ENCODE measurements at regions not wholly inside any gene's neighbourhood (a gene's known extent, or its start where the extent isn't known, plus 50 kb on each side); places are given as distances from the start of the nearest gene placed in this dataset.

GRCh38 chr11:95565724-95566141 is 223.8 kb downstream of the FAM76B start:
- Histone ChIP-seq H3K4me3 (replicated peaks in 1 of 4; ENCODE audit: control extremely low read depth in 1 of 4, insufficient read depth in 1 of 4, low read depth in 3 of 4, low read length in 4 of 4) (no peak overlapping the region), H3K27ac (ENCODE audit: insufficient read depth, low read length) (no peak overlapping the region), H3K4me1 (ENCODE audit: control insufficient read depth, extremely low read depth, insufficient read depth, low read length) (no peaks in the 10 kb centered on the region), H3K9ac (ENCODE audit: insufficient read depth, low read length) (no peak overlapping the region), H3K36me3 (ENCODE audit: control insufficient read depth, insufficient read depth, low read length) (no peaks in the 10 kb centered on the region), H3K79me2 (ENCODE audit: control insufficient read depth, insufficient read depth, low read length) (no peaks in the 10 kb centered on the region), H3K27me3 (ENCODE audit: control insufficient read depth, insufficient read depth, low read length) (no peaks in the 10 kb centered on the region), H3K9me3 (ENCODE audit: control insufficient read depth, insufficient read depth, low read depth, low read length) (no peaks in the 10 kb centered on the region), H3K4me2 (ENCODE audit: extremely low read depth, insufficient read depth, low read length) (no peak overlapping the region), H4K20me1 (ENCODE audit: control insufficient read depth, extremely low read depth, insufficient read depth, low read length) (no peaks in the 10 kb centered on the region), H2AFZ (ENCODE audit: low read length) (no peak overlapping the region)
- no peak for TF ChIP-seq EZH2 (IDR thresholded peaks at IDR 0.05; ENCODE audit: low read length, missing control alignments)
- TF ChIP-seq CTCF (conservative IDR thresholded peaks at IDR 0.05 in 1 of 2, IDR thresholded peaks at IDR 0.05 in 1 of 2; ENCODE audit: low read depth in 1 of 2, low read length in 2 of 2), result no peak
- DNase-seq (ENCODE audit: low read depth in 2 of 2), result no peak

- no peak overlapping the region for H3K9ac ChIP-seq (ENCODE audit: insufficient read depth, low read length)
- no peaks in the 10 kb centered on the region for H3K79me2 ChIP-seq (ENCODE audit: control insufficient read depth, insufficient read depth, low read length)
- no peaks in the 10 kb centered on the region for H4K20me1 ChIP-seq (ENCODE audit: control insufficient read depth, extremely low read depth, insufficient read depth, low read length)
- peak in 1 of 2 donors; percentile 55 for DNase-seq (ENCODE audit: low read depth in 2 of 2)
- H2AFZ ChIP-seq (ENCODE audit: low read length), result no peak overlapping the region
- H3K36me3 ChIP-seq (ENCODE audit: control insufficient read depth, insufficient read depth, low read length), result no peaks in the 10 kb centered on the region
- no peak overlapping the region for H3K4me2 ChIP-seq (ENCODE audit: extremely low read depth, insufficient read depth, low read length)
- H3K4me1 ChIP-seq (ENCODE audit: control insufficient read depth, extremely low read depth, insufficient read depth, low read length), result no peaks in the 10 kb centered on the region
- no peak overlapping the region for H3K4me3 ChIP-seq (replicated peaks in 1 of 4; ENCODE audit: control extremely low read depth in 1 of 4, insufficient read depth in 1 of 4, low read depth in 3 of 4, low read length in 4 of 4)
- TF ChIP-seq CTCF (conservative IDR thresholded peaks at IDR 0.05 in 1 of 2, IDR thresholded peaks at IDR 0.05 in 1 of 2; ENCODE audit: low read depth in 1 of 2, low read length in 2 of 2) (no peak), EZH2 (IDR thresholded peaks at IDR 0.05; ENCODE audit: low read length, missing control alignments) (no peak)
- no peak overlapping the region for H3K27ac ChIP-seq (ENCODE audit: insufficient read depth, low read length)
- no peaks in the 10 kb centered on the region for H3K27me3 ChIP-seq (ENCODE audit: control insufficient read depth, insufficient read depth, low read length)
- H3K9me3 ChIP-seq (ENCODE audit: control insufficient read depth, insufficient read depth, low read depth, low read length), result no peaks in the 10 kb centered on the region
These were observed 225.7 kb downstream of the FAM76B start for GRCh38 chr11:95563859-95564258.

- no peak for TF ChIP-seq EZH2 (IDR thresholded peaks at IDR 0.05; ENCODE audit: low read length, missing control alignments)
- TF ChIP-seq CTCF (conservative IDR thresholded peaks at IDR 0.05 in 1 of 2, IDR thresholded peaks at IDR 0.05 in 1 of 2; ENCODE audit: low read depth in 1 of 2, low read length in 2 of 2), result no peak
- Histone ChIP-seq H3K4me2 (ENCODE audit: extremely low read depth, insufficient read depth, low read length) (no peak overlapping the region), H3K9ac (ENCODE audit: insufficient read depth, low read length) (no peak overlapping the region), H4K20me1 (ENCODE audit: control insufficient read depth, extremely low read depth, insufficient read depth, low read length) (no peaks in the 10 kb centered on the region), H3K4me3 (replicated peaks in 1 of 4; ENCODE audit: control extremely low read depth in 1 of 4, insufficient read depth in 1 of 4, low read depth in 3 of 4, low read length in 4 of 4) (no peak overlapping the region), H3K79me2 (ENCODE audit: control insufficient read depth, insufficient read depth, low read length) (no peaks in the 10 kb centered on the region), H3K4me1 (ENCODE audit: control insufficient read depth, extremely low read depth, insufficient read depth, low read length) (no peaks in the 10 kb centered on the region), H3K9me3 (ENCODE audit: control insufficient read depth, insufficient read depth, low read depth, low read length) (no peaks in the 10 kb centered on the region), H3K36me3 (ENCODE audit: control insufficient read depth, insufficient read depth, low read length) (no peaks in the 10 kb centered on the region), H3K27ac (ENCODE audit: insufficient read depth, low read length) (no peak overlapping the region), H3K27me3 (ENCODE audit: control insufficient read depth, insufficient read depth, low read length) (no peaks in the 10 kb centered on the region), H2AFZ (ENCODE audit: low read length) (no peak overlapping the region)
- peak in 1 of 2 donors; percentile 35 for DNase-seq (ENCODE audit: low read depth in 2 of 2)
These were observed 226.4 kb downstream of the FAM76B start for GRCh38 chr11:95563173-95563572.
